Cardiac septum (tissue), 1 donor: ENCODE measurements at regions not wholly inside any gene's neighbourhood (a gene's known extent, or its start where the extent isn't known, plus 50 kb on each side); places are given as distances from the start of the nearest gene placed in this dataset.
"Not testable (repeated sequence)": the region's sequence is repeated elsewhere in the genome, so short reads cannot be mapped to it uniquely, and the experiment has no call there.

Experiments used
- DNase-seq: peaks from one replicate; pipeline ENCODE4 v3.0.0-alpha.2; 2020; ENCODE audit warnings: low spot score
- intact Hi-C: fragments of 100-400 bp; cut with DNase I; formaldehyde crosslinking; loops from one replicate; pipeline ENCODE4 v1.14.0; 2022
- donor health status: DM: no; HTN: no; CAD: no.

DNA sequence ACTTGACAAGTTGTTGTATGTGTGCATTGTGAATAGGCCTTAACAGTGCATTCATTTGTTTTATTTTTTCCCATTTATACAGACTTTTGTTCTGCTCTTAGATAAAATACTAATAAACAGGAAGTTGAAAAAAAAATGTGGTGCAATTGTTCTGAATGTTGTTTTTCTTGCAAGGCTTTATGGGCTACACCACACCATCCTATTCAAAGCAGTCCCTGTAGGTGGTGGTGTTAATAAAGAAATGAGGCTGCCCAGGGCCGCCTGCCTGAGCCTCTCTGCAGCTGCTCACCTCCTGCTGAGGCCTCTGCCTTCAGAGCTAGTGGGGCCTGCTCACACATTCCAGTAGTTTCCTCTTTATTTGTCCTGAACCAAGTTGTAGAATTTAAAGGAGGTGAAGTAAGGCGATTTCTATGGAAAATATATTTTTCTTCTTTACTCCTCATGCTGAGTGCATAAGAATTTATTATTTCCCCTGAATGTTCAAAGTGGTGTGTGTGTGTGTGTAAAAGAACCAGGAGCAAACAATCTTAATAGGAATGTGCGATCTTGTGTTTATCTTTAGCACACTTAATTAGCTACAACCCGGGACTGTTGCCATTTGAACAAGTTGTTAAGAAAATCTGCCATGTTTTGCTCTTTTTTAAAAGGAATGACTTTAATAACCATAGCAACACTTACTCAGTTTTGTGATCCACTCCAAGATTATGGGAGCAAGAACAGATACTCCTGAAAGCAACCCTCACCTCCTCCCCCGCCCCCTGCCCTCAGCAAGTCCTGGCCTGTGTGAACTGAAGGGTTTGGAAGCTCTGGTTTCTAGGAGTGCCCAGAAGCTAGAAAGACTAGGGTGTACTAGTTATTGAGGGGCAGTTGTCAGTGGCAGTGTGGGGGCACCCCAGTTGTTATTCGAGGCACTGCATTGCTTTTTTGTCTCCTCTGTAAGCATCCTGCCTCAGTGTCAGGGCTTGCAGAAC lies 251.6 kb upstream of the PLGLB2 start:
- intact Hi-C loops, DNase-seq: not testable (repeated sequence)

DNA sequence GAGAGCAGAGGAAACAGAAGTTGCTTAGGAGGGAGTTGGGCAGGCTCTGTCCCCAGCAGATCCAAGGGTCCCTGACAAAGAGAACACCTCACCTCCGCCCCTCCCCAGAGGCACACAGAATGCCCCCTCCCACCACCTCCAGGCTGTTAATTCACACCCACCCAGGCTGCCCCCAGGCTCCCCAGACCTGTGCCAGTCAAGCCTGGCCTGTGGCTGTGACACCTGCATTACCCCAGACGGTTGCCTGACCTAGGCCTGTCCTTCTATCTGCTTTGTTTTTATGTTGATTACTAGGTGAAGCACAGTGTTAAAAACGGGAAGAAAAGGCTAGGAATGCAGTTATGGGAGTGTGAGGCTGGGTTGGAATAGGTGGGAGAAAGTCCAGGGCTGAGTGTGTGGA lies 250.8 kb upstream of the PLGLB2 start:
- intact Hi-C loops, DNase-seq: not testable (repeated sequence)

DNA sequence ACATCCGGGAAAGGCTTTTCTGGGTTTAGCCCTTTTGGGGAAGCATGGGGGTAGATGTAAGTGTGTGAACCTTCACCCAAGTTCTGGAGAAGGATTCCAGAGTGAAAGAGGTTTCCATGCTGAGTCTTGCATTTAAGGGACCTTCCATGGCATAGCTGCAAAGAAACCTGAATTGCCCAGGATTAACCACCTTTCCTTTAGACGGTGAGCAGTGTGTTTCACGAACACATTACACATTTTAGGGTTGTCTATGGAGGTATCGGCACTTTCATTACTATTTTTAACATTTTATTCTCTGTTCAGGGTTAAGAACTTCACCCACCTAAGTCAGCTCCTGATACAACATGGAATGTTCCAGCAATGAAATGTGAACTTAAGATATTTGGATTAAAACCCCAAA lies 250.2 kb upstream of the PLGLB2 start:
- intact Hi-C loops, DNase-seq: not testable (repeated sequence)

DNA sequence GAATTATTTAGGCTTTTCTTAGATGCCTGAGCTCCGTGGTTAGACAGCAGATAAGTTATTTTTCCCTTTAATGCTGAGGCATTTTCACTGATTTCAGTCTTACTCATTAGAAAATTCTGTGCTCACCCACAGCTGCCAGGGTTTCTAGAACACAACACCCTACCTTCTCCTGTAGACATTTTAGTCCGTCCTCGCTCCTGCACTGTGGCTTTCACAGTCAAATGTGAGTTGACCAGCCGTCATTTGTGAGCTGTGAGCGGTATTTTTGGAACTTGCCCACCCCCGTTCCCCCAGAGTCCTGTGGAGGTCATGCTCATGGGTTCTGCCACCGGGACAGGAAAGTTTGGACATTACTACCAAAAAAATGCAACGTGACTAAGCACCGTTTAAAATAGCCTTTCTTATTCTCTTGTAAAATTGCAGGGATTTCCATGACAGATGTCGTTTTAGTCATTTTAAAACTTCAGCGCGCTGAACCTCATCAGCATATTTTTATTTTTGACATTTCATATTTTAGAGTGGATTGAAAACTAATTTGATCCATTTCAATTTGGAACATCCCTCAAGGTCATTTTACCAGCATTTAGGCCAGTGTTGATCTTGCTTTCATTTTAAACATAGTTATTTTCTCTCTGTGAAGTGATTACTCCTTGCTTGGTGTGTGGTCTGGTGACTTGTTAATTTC lies 249.6 kb upstream of the PLGLB2 start:
- DNase-seq, intact Hi-C loops: not testable (repeated sequence)

DNA sequence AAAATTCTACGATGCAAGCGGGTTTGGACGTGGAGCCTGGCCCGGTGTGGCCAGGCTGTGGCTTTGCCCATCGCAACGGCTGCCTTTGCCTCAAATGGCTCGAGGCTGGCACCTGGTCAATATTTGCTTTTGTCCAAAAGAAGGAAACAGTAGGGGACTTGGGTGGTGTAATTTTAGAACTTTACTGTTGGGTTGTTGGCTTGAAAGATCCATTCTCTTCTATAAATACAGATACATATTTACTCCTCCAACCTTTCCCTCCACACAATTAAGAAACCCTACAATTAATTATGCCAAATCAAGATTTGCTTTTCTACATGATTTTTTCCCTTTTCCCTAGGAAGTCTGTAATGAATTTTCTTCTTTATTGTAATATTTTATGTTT lies 249.0 kb upstream of the PLGLB2 start:
- DNase-seq, intact Hi-C loops: not testable (repeated sequence)

DNA sequence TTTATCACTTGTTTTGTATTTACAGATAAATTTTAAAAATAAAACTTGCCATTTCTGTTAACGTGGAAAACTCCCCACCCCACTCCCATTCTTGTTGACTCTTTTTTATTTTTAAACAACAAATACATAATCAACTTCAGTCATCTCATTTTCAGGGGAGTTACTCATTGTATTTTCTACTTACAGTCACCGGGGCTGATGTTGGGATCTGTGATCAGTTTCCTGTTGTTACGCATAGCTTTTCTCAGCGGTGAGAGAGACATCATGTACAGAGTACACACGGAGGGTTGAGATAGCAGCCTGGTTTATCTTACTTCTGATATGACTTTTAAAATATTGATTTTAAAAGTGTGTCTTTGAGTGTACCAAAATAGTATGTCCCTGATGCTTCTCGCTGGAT lies 248.0 kb upstream of the PLGLB2 start:
- DNase-seq, intact Hi-C loops: not testable (repeated sequence)

DNA sequence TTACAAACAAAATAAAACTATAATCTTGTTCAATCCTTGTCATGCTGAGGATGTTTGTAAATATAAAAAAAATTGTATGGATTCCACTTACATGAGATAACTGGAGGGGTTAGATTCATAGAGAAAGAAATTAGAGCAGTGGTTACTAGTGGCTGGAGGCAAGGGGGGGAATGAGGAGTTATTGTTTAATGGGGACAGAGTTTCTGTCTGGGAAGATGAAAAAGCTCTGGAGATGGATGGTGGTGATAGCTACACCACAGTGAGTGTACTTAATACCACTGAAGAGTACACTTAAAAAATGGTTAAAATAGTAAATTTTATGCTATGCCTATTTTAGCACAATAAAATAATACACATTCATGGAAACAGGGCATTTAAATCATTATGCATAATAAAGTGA lies 247.5 kb upstream of the PLGLB2 start:
- DNase-seq, intact Hi-C loops: not testable (repeated sequence)

DNA sequence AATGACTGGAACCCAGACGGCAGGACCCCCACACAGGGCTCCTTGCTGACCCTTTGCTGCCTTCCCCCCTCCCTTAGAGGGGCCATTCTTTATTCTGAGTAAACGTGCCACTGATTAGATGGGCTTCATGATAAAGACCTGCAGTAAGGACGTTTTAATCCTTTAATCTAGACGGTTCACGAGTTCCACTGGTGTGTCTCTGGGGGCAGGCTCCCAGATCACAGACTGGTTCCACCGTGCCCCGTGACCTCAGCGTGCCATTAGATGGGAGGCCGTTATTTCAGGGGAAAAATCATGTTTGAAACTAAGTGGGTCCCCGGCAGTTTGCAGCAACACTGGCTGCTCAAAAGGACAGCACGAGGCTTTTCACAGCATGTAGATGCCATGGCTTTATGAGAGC lies 246.9 kb upstream of the PLGLB2 start:
- intact Hi-C loops, DNase-seq: not testable (repeated sequence)

DNA sequence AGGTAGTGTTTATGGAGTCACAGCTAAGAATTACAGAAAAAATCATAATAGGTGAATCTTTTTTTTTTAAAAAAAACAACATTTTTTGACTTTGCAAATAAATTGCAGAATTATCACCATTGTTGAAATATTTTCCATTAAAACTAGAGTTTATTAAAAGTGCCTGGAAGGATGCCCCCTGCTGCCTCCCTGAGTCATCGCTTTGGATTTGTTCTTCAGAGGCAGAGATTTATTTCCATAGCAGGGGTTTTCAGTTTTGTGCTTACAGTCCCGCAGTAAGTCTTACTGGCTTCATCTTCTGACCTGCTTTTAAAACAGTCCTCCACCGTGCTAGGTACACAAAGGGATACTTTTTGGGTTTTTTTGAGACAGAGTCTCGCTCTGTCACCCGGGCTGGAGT lies 244.9 kb upstream of the PLGLB2 start:
- DNase-seq, intact Hi-C loops: not testable (repeated sequence)

DNA sequence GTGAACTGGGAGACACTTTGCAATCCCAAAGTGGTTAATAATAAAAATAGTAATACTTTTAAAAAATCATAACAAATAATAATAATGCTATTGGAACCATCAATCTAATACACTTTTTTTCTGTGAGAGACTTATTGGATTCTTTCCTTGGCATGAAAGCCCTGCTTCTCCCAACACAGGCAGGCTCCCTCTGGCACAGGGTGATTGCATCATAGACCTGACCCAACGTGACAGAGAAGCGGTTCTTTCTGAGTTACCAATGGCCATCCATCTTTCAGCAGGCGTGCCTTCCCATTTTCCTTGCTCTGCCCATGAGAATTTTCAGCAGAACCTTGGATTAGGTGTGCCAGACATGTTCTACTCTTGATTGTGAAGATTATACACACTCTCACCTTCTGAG lies 242.6 kb upstream of the PLGLB2 start:
- DNase-seq, intact Hi-C loops: not testable (repeated sequence)

DNA sequence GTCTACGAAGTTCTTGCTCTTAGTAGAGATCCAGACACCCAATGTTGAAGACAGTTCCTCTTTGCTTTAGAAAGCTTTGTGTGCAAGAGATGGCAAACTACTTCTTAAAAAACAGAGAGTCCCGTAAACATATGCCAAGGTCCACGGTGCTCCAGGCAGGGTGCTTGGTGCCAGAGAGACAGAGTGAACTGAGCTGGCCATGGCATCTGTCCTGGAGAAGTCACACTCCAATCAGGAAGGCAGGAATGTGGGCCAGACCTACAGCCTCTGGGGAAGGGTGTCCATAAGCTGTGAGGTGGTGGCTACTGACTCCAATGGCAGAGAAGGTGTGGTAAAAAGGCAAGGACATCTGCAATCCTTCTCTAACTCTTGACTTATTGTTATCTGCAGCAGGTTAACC lies 242.0 kb upstream of the PLGLB2 start:
- DNase-seq, intact Hi-C loops: not testable (repeated sequence)

DNA sequence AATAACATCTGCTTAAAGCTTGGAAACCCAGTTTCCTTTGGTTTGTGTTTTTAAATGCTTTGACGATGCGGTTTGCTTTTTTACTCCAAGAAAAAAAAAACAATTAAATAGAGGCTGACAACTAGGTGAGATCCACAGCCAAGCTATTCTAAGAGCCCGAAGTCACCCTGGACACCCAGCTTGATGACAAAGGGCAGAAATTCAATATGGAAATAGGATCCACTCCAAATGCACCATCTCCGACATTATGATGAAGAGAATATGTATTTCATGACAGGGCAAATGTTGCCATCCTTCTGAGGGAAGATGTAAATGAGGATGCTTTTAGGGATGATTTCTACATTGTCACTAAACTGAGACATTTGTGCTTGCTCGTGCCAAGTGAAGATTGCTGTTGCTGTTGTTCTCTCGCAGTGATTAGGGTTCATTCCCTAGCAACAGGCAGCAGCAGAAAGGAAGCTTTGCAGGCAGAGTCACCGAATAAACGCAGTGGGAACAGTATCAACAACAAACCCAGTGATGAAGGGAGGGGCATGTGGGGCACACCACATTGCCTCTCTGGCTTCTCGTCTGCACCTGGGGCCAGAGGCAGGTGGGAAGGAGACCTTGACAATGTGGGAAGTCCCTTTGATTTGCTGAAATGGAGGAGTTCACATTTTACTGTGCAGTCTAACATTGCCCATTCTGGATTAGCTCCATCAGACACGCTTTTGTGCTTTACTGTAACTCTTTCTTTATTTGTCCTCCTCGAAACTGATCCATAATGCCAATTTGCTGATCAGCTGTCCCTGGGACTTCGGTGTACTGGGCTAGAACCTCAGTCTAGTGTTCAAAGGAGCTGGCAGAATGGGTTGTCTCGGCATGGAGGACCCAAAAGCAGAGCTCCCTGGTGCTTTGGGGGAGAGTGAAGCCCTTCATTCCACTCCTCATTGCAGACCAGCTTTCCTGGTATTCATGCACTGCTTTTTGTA lies 240.2 kb upstream of the PLGLB2 start:
- intact Hi-C loops, DNase-seq: not testable (repeated sequence)

DNA sequence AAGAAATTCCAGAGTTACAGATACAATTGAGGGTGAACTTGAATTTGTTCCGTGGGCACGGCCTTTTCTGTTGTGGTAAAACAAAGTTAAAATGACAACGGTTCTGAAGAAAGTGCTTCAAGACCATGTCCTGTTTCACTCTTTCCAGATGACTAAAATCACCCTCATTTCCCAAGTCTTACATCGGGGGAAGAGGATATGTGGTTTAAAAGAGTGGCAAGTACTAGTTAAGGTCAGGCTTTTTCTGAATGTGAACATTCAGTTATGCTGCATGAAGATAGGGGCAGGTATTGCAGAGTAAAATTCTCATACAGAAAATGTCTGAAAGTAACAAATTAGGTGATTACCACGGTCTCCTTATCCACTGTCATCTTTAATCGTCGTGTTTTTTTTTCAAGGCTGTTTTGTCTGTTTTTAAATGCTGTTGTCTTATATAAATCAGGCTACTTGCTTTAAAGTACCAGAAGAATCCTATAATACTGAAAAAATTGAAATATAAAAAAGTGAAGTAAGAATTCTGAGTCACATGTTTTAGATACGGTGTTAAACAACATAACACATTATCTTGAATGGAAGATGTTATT lies 236.6 kb upstream of the PLGLB2 start:
- DNase-seq, intact Hi-C loops: not testable (repeated sequence)

DNA sequence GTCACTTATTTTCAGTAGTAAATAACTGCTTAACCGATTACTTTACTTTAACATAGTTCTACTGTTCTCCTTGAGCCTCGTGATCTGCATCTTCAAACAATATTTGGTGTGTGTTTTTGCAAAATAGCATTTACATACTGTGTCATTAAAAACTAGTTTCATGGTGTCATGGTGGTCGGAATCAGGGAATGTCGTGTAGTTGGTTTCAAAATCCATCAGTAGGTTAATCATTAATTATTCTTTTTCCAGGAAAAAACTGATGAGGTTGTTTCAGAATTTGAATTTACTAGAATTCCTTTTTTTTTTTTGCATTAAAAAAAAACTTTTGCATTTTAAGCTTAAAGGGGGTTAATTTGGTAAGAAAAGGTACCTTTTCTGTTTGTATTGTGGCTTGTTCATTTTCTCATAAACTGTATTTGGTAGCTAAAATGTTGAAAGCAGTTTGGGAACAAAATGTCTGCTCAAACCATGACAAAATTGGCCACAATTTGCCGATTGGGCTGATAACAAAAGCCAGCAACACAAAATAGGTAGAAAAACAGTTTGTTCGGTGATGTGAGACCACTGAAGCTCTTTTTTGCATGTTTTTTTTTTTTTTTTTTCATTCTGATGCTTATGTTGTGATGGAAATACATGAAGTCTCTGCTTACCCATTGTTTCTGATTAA lies 234.9 kb upstream of the PLGLB2 start:
- intact Hi-C loops, DNase-seq: not testable (repeated sequence)

DNA sequence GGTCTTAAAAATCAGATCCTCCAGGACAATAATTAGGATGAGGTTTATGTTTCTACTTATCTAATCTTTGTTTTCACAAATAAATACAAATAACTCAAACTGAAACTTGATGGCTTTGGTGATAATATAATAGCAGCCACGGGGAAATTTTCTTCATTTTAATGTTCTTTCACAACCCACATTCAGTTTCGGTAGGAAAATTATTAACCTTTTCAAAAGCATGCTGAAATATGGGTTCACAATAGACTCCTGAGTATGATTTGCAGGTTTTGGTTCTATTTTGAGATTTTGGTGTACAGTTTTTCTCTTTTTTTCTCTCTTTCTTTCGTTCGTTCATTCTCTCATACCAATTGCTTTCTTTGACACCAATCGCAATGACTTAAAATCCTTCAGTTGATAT lies 233.9 kb upstream of the PLGLB2 start:
- intact Hi-C loops, DNase-seq: not testable (repeated sequence)

DNA sequence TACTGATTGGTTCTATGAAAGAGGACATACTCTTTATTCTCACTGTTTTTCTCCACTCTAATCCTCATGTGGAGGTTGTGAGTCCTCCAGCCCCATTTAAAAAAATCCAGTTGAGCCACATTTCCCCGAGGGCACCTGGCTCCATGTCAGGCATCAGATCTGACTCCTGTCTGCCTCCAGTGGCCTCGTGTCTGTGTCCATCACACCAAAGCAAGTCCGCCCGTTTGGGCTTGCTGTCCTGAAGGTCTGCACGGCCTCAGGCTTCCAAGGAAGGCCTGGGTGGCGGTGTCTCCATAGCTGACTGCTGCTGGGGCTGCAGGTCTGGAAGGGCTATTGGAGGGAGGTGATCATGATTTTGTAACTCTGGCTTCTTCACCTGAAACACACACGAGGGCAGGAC lies 233.4 kb upstream of the PLGLB2 start:
- intact Hi-C loops, DNase-seq: not testable (repeated sequence)

DNA sequence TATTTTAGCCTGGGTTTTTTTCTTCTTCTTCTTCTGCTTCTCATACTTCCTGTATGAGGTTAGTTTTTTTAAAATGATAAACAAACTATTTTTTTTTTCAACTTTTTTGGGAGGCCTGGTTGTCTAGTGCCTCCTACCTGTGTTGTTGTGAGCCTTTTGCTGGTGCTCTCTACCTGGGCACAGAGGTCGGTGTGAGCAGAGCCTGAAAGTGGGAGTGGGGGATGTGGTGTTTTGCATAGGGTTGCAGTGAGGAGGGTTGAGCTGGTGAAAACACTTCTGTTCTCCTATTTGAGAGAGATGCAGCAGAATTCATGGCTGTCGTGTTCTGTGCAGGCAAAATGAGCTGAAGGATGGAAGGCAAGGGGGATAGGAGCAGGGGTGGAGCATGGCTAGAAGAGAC lies 232.7 kb upstream of the PLGLB2 start:
- intact Hi-C loops, DNase-seq: not testable (repeated sequence)

DNA sequence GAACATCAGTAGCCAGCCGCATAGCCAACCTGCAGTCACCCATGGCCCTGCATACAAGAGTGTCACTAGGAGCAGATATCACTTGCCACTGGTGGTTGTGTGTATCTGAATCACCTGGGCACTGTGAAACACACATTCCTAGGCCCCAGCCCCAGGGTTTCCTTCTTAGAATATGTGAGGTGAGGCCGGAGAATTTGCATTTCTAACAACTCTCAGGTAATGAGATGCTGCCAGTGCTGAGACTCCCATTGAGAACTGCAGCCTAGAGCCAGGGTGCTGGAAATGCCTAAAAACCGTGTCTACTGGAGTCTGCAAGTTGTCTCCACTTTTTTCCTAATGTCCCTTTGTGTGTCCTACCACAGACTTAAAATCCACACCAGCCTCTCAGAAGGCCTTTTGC lies 232.0 kb upstream of the PLGLB2 start:
- DNase-seq, intact Hi-C loops: not testable (repeated sequence)
